Type B pancreatic cell (in vitro differentiated cells): ENCODE measurements at regions not wholly inside any gene's neighbourhood (a gene's known extent, or its start where the extent isn't known, plus 50 kb on each side); places are given as distances from the start of the nearest gene placed in this dataset.

Source experiments
- DNase-seq: peaks from one replicate; pipeline ENCODE4 v3.0.0; 2021; ENCODE audit warnings: mixed read lengths; ENCODE audit not compliant: unreplicated experiment; ENCODE audit errors: extremely low spot score
- H3K27ac Mint-ChIP-seq: 2 replicates; pipeline ENCODE4 v1.8.0; 2021; ENCODE audit warnings: mild to moderate bottlenecking, mixed read lengths
- H3K27me3 Mint-ChIP-seq: 2 replicates; pipeline ENCODE4 v1.8.0; 2021; ENCODE audit warnings: mixed read lengths
- H3K36me3 Mint-ChIP-seq: 2 replicates; pipeline ENCODE4 v1.8.0; 2021; ENCODE audit warnings: mixed read lengths
- H3K4me1 Mint-ChIP-seq: one replicate; pipeline ENCODE4 v1.8.0; 2021; ENCODE audit warnings: mixed read lengths; ENCODE audit not compliant: unreplicated experiment
- H3K4me3 Mint-ChIP-seq: 2 replicates; pipeline ENCODE4 v1.8.0; 2021; ENCODE audit warnings: mild to moderate bottlenecking, mixed read lengths
- H3K9me3 Mint-ChIP-seq: 2 replicates; pipeline ENCODE4 v1.8.0; 2021; ENCODE audit warnings: mixed read lengths
- TF ChIP-seq, protein P1 (sequence below): fragments of 200-600 bp; sonication (generic); conservative IDR thresholded peaks from 2 replicates; pipeline ENCODE4 v1.5.0; 2021; ENCODE audit warnings: antibody characterized with exemption, mild to moderate bottlenecking

DNA sequence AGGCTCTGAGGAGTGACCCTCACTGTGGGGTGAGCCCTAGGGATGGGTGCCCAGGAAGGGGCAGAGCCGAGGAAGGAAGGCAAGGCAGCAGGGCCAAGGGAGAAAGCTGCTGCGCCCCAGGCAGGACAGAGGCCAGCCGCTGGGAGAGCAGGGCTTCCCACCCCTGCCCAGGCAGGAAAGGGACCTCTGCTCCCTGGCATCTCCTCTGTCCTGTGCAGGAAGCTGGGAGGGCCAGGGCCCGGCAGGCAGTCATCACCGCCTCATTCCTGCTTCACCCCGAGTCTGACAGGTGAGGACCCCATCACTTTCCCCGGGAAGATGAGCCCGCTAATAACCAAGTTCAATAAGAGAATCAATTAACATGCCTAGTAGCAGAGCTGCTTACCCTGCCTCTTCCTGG lies 81.3 kb downstream of the EDN3 start:
- H3K27ac Mint-ChIP-seq = no peak overlapping the region

DNA sequence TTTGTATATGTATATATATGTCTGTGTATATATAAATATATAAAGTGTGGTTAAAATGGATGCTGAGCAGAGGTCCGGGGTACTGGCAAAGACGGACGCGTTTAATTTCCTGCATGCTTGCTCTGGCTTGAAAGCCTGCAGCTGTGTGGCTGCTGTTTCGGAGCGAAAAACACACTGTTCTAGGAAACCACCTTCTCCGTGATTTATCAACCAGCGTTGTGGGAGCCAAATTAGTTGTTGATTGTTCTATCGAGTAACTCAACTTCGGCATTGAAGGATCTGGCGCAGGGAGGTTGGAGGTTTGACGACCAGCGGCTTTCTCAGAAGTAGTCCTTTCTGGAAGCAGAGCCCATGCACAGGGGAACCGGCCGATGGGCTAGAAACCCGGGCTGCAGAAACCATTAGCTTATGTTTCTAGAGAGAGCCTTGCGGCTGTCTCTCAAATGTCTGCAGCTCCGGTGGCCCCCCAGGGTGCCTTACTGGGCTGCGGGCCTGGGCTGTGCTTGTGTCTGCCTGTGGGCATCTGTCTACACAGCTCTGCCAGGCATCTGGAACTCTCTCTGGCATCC lies 81.8 kb downstream of the EDN3 start:
- Mint-ChIP-seq H3K36me3 (no peaks in the 10 kb centered on the region), H3K27me3 (peaks cover 6% of the 10 kb centered on the region), H3K4me1 (peaks cover 18% of the 10 kb centered on the region), H3K27ac (no peak overlapping the region), H3K4me3 (no peak overlapping the region), H3K9me3 (no peaks in the 10 kb centered on the region)
- no peak for DNase-seq
- TF ChIP-seq, protein P1, sequence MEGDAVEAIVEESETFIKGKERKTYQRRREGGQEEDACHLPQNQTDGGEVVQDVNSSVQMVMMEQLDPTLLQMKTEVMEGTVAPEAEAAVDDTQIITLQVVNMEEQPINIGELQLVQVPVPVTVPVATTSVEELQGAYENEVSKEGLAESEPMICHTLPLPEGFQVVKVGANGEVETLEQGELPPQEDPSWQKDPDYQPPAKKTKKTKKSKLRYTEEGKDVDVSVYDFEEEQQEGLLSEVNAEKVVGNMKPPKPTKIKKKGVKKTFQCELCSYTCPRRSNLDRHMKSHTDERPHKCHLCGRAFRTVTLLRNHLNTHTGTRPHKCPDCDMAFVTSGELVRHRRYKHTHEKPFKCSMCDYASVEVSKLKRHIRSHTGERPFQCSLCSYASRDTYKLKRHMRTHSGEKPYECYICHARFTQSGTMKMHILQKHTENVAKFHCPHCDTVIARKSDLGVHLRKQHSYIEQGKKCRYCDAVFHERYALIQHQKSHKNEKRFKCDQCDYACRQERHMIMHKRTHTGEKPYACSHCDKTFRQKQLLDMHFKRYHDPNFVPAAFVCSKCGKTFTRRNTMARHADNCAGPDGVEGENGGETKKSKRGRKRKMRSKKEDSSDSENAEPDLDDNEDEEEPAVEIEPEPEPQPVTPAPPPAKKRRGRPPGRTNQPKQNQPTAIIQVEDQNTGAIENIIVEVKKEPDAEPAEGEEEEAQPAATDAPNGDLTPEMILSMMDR = no peak

More for the DNA sequence above, 81.3 kb downstream of the EDN3 start:
- Mint-ChIP-seq H3K36me3 (no peaks in the 10 kb centered on the region), H3K4me3 (no peak overlapping the region), H3K27me3 (peaks cover 6% of the 10 kb centered on the region), H3K9me3 (no peaks in the 10 kb centered on the region), H3K4me1 (peaks cover 16% of the 10 kb centered on the region)
- no peak for DNase-seq
- TF ChIP-seq, protein P1 = no peak

GRCh38 chr20:59382907-59383306 lies 82.5 kb downstream of the EDN3 start:
- peaks cover 6% of the 10 kb centered on the region for H3K27me3 Mint-ChIP-seq

DNA sequence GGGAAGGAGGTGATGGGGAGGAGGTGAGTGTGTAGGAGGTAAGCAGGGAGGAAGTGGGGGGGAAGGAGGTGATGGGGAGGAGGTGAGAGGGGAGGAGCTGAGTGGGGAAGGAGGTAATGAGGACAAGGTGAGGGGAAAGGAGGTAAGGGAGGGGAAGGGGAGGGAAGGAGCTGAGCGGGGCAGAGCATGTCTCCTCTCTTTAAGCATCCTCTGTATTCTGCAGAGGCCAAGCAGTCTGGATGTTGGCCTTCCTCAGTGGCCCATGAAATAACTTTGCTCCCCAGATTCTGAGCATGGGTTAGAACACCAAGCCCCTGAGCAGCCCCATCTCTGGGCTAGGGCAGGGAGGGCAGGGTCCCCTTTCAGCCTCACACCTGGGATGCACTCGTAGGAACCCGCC lies 84.6 kb downstream of the EDN3 start:
- no peak overlapping the region for H3K27ac Mint-ChIP-seq
- TF ChIP-seq, protein P1 = no peak
- no peaks in the 10 kb centered on the region for H3K9me3 Mint-ChIP-seq
- peaks cover 3% of the 10 kb centered on the region for H3K27me3 Mint-ChIP-seq
- no peaks in the 10 kb centered on the region for H3K36me3 Mint-ChIP-seq
- no peak overlapping the region for H3K4me3 Mint-ChIP-seq
- H3K4me1 Mint-ChIP-seq = peaks cover 12% of the 10 kb centered on the region
- DNase-seq = no peak

More at GRCh38 chr20:59382907-59383306, 82.5 kb downstream of the EDN3 start:
- H3K4me3 Mint-ChIP-seq = no peak overlapping the region
- TF ChIP-seq, protein P1 = no peak
- DNase-seq = no peak
- H3K9me3 Mint-ChIP-seq = no peaks in the 10 kb centered on the region
- H3K4me1 Mint-ChIP-seq = peaks cover 20% of the 10 kb centered on the region
- no peak overlapping the region for H3K27ac Mint-ChIP-seq
- no peaks in the 10 kb centered on the region for H3K36me3 Mint-ChIP-seq

DNA sequence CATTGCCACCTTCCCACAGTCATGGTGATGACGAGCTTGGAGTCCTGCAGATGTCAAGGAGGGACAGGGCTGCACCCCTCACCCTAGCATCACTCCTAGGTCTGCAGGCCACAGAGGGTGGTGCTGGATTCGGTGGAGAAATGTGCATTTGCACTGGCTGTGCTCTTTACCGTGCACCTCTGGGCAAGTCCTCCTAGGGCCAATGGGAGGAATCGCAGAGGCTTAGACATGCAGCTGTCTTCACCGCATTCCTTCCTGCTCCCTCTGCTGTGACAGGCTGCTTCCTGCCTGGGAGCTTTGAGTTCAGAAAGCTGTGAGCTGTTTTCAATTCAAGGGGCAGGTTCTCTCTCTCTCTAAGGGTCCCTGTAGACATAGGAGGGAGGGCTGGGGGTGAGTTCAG lies 85.1 kb downstream of the EDN3 start:
- Mint-ChIP-seq H3K36me3 (no peaks in the 10 kb centered on the region), H3K4me3 (no peak overlapping the region), H3K27ac (no peak overlapping the region), H3K9me3 (no peaks in the 10 kb centered on the region), H3K4me1 (peaks cover 12% of the 10 kb centered on the region), H3K27me3 (no peaks in the 10 kb centered on the region)
- TF ChIP-seq, protein P1 = no peak
- DNase-seq = no peak

GRCh38 chr20:59386809-59387208 lies 86.4 kb downstream of the EDN3 start:
- no peaks in the 10 kb centered on the region for H3K36me3 Mint-ChIP-seq
- TF ChIP-seq, protein P1 = no peak
- peaks cover 2% of the 10 kb centered on the region for H3K27me3 Mint-ChIP-seq
- no peaks in the 10 kb centered on the region for H3K9me3 Mint-ChIP-seq
- H3K4me3 Mint-ChIP-seq = no peak overlapping the region
- no peak for DNase-seq
- H3K27ac Mint-ChIP-seq = peak overlapping the region; percentile 48
- H3K4me1 Mint-ChIP-seq = peaks cover 12% of the 10 kb centered on the region
